Anterior cingulate cortex (tissue), 58 donors: ENCODE measurements at regions not wholly inside any gene's neighbourhood (a gene's known extent, or its start where the extent isn't known, plus 50 kb on each side); places are given as distances from the start of the nearest gene placed in this dataset.
"Not testable (repeated sequence)": the region's sequence is repeated elsewhere in the genome, so short reads cannot be mapped to it uniquely, and the experiment has no call there.

Experiments used
- DNase-seq, 58 donors: peaks; one replicate each; lab custom pipeline; 2025; lab: John Stamatoyannopoulos, UW

GRCh38 chrX:131696989-131697388 lies 153.1 kb downstream of the OR13H1 start:
- DNase-seq: not testable (repeated sequence)

- DNase-seq: no peak
Observed at GRCh38 chrX:131703646-131704045, 159.8 kb downstream of the OR13H1 start.

GRCh38 chrX:131704136-131704695 lies 160.3 kb downstream of the OR13H1 start:
- DNase-seq: peak in 24 of 58 donors; percentile 32 to 86 (median 72)

GRCh38 chrX:131709553-131709952 lies 165.7 kb downstream of the OR13H1 start:
- DNase-seq: no peak

- no peak for DNase-seq
Observed at GRCh38 chrX:131711478-131711867, 167.6 kb downstream of the OR13H1 start.

- DNase-seq: no peak
Observed at GRCh38 chrX:131723646-131724045, 179.8 kb downstream of the OR13H1 start.

GRCh38 chrX:131724292-131724691 lies 180.4 kb downstream of the OR13H1 start:
- DNase-seq: no peak

GRCh38 chrX:131725001-131725654 lies 181.3 kb downstream of the OR13H1 start:
- DNase-seq: no peak

- DNase-seq: no peak
Observed at GRCh38 chrX:131727778-131728177, 183.9 kb downstream of the OR13H1 start.

- DNase-seq: peak in 24 of 58 donors; percentile 8 to 90 (median 72)
Observed at GRCh38 chrX:131728295-131729145, 184.6 kb downstream of the OR13H1 start.

GRCh38 chrX:131729295-131729694 lies 185.4 kb downstream of the OR13H1 start:
- DNase-seq: peak in 25 of 58 donors; percentile 9 to 93 (median 80)

GRCh38 chrX:131734621-131735020 lies 190.7 kb downstream of the OR13H1 start:
- DNase-seq: peak in 23 of 58 donors; percentile 6 to 88 (median 67)

GRCh38 chrX:131735127-131735526 lies 191.3 kb downstream of the OR13H1 start:
- DNase-seq: peak in 1 of 58 donors; percentile 3

GRCh38 chrX:131739823-131740222 lies 195.9 kb downstream of the OR13H1 start:
- no peak for DNase-seq

- peak in 24 of 58 donors; percentile 14 to 91 (median 78) for DNase-seq
Observed at GRCh38 chrX:131741103-131741581, 197.3 kb downstream of the OR13H1 start.

- no peak for DNase-seq
Observed at GRCh38 chrX:131745942-131746489, 202.1 kb downstream of the OR13H1 start.

- DNase-seq: peak in 25 of 58 donors; percentile 13 to 92 (median 73)
Observed at GRCh38 chrX:131746491-131746968, 202.7 kb downstream of the OR13H1 start.

- DNase-seq: peak in 23 of 58 donors; percentile 32 to 88 (median 64)
Observed at GRCh38 chrX:131747173-131747572, 203.3 kb downstream of the OR13H1 start.

- DNase-seq: peak in 25 of 58 donors; percentile 2 to 89 (median 70)
Observed at GRCh38 chrX:131752493-131753198, 208.8 kb downstream of the OR13H1 start.

- DNase-seq: peak in 23 of 58 donors; percentile 4 to 86 (median 46)
Observed at GRCh38 chrX:131762802-131763234, 218.9 kb downstream of the OR13H1 start.
